GOT3 (cell line): ENCODE measurements at regions not wholly inside any gene's neighbourhood (a gene's known extent, or its start where the extent isn't known, plus 50 kb on each side); places are given as distances from the start of the nearest gene placed in this dataset.
A peak's percentile ranks its signal among the peaks of the same experiment; 100 is the strongest.

Source experiments
- DNase-seq: peaks from one replicate; lab custom pipeline; 2025; ENCODE audit warnings: mixed read lengths; lab: John Stamatoyannopoulos, UW

DNA sequence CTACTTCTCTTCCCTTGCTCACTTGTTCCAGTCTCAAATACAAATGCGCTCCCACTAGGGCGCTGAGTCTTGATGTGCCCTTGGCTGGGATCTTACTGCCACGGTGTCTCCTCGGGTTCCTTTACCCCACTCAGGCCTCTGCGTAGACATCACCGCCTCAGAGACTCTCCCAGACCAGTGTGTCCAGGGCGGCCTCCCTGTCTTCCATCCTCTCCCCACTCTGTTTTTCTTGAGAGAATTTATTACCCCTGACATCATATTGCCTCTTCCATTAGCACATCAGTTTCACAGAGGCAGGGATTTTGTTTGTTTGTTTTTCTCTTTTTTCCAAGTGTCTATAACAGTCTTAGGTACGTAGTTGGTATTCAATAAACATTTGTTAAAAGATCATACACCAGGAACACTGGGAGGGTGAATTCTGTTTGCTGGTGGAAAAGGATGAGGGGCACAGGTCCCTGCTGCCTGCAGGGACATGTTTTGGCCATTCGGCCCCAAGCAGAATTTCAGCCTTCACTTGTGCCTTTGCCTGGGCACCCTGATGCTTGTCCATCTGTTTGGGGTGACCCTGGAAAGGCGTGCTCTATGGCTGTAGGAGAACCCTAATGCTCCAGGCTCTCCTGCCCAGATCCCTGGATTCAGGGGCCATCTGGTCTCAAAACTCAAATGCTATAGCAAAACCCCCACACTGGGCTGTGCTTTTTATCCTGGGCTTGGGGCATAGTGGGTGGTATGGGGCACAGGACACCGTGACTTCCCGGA lies 55.0 kb downstream of the RPL37A start:
- DNase-seq: no peak

DNA sequence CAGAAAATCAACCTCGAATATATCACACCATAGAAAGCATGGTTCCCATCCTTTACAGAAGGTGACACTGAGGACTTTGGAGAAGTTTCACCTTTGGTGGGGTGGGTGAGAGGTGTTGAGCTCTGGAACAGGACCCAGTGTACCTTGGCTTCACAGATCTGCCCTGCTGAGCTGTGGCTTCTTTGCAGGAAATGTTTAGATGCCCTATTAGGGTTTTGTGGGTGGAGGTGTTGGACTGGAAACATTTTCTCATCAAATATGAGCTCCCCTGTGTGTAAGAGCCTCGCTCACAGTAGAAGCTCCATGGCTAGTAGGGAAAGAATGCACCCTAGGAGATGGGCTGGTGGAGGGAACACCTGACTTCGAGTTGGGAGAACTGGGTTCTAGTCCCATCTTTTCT lies 55.6 kb downstream of the RPL37A start:
- DNase-seq: no peak

DNA sequence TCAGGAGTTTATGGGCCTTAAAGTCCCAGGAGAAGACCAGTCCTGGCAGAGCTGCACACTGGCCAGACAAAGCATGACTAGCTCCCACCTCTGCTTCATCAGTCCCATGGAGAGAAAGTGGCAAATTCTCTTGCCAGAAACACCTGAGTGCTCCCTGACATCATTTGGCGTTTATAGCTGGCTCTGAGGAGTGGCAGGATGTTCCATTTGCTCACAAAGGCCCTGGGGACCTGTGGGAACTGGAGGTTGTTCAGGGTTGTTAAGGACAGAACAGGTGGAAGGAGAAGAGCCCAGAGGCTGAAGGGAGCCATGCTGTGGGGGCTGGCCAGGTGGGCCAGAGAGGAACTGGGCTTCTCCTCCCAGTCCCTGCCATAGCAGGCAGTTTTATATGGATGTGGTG lies 56.1 kb downstream of the RPL37A start:
- no peak for DNase-seq

DNA sequence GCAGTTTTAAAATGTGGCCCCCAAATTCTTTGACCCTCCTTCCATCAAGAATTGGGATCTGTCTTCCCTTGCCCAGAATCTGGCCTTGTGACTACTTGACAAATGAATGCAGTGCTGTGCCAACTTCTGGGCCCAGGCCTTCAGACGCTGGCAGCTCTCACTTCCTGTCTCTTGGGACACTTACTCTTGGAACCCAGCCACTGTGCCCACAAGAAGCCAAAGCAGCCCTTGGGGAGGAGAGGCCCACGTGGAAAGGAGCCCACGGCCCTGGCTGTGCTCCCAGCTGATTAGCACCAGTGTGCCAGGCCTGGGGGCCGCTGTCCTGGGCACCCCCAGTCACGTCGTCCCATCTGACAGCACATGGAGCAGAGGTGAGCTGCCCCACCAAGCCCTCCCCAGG lies 56.6 kb downstream of the RPL37A start:
- DNase-seq: no peak

DNA sequence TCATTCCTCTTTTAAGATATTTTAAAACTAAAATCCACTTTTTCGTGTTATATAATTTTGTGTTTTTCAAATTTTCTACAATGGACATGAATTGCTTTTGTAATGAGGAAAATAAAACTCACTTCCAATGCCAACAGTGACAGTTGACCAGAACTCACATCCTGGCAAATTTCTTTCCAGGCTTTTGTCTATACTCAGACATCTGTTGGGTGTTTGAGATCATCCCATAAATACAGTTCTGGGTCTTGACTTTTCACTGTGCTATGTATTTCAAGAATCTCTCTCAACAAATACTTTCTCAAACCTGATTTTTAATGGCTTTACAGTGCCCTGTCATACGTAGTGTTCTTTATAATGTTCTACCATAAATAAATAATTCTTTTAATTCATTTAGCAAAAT lies 57.6 kb downstream of the RPL37A start:
- DNase-seq: no peak

DNA sequence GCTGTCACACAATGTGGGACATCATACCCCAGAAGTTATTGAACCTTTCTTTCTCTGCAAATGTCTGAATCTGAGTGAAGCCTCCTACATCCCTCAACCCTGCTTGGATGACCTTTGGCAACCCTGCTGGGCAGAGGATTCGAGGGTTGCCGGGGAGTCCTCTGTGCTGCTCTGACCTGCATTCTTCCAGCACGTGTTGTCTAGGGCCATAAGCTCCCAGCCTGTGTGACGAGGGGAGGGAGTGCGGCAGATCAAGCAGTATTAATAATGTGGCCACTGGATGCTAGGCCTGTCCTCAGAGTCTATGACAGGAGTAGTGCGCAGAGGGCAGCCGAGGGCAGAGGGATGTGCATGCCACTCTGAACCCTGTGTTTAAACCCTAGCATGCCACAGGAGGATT lies 58.8 kb downstream of the RPL37A start:
- DNase-seq: no peak

DNA sequence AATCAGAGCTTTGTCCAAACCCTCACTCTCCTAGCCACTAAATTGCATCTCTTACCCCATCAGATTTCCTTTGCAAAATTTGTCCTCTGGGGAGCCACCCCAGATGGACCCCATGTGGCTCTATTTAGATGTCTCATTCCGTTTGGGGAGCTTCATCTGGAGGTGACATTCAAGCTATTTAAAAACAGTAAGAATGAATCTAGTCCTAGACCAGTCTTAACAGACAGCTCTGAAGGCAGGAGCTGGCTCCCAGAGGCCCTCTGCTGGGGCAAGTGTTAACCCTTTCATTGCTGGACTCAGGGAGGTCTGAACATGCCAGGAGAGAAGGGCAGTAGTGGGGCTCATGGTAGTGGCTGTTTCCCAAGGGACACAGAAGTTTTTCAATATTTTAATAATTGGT lies 59.2 kb downstream of the RPL37A start:
- no peak for DNase-seq

DNA sequence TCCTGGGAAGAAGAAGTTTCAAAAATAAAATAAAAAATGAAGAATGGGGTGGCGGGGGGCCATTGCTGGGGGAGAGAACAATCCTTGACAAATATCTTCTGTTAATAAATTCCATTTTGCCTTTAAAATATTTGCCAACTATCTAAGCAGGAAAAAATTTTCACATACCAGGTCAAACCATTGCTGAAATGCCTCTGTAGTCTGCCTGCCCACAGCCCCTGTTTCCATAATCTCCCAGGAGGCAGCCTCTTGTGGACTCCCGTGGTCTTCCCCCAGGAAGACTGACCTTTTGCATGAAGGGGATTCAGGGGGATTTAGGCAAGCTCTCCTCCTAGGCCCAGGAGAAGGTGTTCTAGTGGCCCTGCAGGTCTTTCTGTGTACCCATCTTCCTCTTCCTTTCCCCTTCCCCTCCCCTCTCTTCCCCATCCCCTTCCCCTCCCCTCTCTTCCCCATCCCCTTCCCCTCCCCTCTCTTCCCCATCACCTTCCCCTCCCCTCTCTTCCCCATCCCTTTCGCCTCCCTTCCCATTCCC lies 61.0 kb downstream of the RPL37A start:
- DNase-seq: no peak

DNA sequence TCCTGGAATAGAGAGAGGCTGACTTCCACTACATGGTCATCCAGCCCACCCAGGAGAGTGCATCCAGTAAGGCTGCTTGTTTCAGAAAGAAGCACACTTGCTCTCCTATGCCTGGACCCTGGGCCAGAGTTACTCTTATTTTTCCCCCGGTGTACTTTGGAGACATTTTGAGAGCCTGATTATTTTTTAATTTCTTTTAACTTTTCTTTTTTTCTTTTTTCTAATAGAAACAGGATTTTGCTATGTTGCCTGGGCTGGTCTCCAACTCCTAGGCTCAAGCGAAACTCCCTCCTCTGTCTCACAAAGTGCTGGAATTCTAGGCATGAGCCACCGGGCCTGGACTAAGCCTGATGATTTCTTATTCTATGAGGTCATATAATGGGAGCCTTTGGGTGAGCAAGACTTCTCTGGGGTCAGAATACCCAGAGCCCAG lies 62.2 kb downstream of the RPL37A start:
- DNase-seq: no peak

DNA sequence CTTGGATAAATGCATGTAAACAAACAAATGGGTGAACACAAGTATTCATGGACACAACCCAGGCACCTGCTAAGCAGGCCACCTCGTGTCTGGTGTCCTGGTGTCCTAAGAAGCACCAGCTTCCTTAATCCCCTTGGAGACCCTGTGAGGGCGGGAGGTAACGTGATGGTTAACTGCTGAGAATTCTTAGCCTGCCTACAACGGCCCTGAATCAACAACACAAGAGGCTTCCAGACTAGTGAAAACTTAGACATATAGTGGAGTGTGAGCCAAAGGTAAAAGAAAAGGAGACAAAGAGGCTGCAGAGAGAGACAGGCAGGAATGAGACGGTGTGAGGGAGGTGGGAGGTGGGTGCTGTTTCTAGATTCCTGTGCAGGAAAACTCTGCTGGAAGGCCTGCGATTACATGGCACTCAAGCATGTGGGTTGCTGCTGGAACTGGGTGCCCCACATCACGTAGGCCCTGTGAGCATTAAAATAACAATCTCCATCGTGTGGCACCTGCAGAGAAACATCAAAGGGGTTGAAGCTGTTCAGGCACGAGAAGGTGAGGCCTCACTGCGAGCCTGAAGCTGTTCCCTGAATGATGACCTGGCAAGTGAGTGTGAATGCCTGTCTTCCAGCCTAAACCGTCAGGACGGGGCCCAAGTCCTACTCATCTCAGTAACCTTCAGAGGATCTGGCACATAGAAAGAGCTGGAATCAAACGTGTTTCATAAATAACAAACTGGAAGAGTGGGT lies 64.2 kb downstream of the RPL37A start:
- DNase-seq: no peak

DNA sequence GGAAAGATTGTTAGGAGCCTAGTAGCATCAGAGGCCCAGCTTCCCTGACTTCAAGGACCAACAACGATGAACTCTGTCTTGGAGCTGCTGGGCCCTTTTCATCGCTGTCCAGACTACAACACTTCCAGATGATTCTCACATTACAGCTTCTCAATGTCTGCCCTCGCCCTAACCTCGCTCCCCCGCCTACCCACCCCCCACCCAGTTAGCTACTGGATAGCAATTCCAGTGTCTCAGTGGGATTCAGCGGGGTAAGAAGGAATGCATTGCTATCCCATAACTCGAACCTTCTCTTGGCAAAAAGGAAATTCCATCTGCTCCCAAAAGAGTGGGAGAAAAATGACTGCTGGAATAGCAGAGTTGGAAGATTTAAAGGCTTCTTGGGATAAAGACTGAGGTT lies 65.0 kb downstream of the RPL37A start:
- no peak for DNase-seq

DNA sequence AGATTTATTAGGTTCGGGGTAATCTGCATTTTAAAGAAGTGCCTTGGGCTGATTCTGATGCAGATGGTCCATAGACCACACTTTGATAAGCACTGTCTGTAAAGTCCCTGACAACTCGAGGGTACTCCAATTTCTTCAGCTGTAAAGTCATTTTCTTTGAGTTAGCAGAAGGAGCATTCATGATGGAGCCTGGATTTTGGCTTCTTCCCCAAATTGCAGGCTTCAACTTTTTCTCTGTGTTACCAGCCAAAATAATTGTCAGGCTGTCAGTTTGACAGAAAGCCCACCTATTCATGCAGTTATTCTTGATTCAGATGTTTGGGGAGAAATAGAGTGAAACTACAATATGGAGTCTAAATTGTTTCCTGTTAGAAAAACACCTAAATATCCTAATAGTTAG lies 66.0 kb downstream of the RPL37A start:
- no peak for DNase-seq

DNA sequence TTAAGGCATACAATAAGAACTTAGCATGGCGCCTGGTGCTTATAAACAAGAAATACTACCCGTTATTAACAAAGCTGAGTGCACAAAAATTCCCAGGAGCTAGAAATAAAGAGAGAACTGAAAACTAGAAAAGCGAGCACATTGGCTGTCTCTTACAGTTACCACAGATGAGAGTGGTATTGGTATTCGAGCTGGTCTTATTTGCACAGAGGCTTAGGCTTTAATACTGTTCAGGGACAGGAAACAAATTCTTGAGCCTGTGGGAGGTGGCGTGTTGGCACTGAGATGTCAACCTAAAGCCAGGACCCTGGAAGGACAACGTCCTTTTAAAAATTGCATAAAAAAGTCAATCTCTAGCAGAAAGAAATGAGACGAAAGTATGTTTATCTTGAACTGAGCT lies 67.3 kb upstream of the IGFBP2 start:
- DNase-seq: no peak

DNA sequence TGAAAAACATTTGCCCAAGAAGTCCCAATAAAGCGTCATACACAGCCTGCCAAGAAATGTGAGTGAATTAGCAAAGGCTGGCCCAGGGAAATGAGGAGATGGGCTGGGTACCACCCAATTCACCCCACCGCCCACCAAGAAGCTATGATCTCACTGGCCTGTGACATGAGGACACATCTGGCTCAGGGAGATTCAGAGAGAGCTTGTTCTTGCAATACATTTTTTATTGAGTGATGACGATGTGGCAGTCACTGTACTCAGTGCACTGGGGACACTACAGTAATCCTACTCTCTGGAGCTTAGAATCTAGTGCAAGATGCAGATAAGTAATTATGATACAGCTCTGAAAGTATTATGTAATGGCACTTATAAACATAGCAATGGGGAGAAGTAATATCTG lies 64.6 kb upstream of the IGFBP2 start:
- no peak for DNase-seq

DNA sequence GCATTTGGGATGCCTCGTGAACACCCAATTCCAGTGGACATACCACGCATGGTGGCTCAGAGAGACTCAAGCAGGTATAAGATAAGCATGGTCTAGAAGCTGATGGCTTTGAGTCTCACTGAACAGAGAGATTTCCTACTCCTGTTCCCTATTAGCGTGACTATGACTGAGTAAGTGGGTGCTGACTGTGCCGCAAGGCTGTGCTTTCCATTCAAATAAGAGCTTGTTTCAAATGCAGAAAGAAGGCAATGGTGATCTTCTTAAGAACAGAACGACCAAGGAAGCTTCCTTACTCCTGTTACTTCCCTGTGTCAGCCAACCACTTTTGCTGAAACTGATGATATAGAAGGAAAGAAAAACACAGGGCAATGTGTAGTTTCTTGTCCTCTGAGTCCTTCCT lies 63.5 kb upstream of the IGFBP2 start:
- DNase-seq: no peak

DNA sequence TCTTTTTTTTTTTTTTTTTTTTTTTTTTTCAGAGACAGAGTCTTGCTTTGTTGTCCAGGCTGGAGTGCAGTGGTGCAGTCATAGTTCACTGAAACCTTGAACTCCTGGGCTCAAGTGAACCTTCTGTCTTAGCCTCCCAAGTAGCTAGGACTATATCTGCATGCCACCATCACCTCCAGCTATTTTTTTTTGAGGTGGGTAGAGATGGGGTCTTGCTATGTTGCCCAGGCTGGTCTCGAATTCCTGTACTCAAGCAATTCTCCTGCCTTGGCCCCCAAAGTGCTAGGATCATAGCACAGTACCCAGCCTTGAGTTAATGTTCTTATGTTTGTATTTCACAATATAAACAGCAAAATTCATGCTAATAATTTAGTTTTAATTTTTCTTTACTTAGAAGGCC lies 62.9 kb upstream of the IGFBP2 start:
- DNase-seq: no peak

DNA sequence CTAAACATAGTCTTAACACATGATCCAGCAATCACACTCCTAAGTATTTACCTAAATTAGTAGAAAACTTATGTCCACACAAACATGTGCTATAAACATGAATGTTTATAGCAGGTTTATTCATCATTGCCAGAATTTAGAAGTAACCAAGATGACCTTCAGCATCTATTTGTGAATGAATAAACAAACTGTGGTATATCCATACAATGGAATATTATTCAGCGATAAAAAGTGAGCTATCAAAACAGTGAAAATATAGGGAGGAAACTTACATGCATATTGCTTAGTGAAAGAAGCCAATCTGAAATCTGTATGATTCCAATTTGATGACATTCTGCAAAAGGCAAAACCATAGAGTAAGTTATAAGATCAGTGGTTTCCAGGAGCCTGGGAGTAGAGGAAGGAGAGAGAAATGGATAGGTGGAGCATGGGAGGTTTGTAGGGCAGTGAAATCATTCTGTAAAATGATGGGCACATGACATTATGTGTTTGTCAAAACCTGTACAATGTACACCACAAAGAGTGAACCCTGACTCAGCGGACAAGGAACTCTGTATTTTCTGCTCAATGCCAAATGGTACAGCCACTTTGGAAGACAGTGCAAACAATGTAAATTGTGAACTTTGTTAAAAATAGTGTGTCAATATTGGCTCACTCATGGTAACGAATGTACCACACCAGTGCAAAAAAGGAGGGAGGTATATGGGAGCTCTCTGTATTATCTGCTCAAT lies 61.9 kb upstream of the IGFBP2 start:
- DNase-seq: no peak

DNA sequence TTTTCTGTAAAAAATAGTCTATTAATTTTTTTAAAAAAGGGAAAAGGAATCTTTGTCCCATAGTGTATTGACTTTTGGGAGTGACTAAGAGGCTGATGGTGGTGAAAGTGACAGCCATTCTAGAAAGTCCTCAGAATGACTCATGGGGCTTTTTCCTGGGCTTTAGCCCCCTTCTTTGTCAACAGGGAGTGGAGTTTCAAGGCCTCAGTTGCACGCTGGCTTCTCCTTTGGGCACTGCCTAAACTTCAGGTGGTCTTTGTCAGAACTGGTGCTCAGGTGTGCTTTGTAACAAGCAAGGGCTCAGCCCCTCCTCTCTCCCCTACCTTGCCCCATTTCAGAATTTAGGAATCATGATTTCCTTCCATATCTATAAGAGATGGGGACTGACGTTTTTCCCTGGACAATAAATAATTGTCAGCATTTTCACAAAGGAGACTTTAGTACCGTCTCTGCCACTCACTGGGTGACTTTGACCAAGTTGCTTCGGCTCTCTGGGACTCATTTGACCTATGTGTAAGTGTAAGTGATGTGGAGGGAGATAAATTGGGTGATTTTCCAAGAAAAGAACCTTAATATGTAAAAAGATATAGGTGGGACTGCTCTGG lies 61.2 kb upstream of the IGFBP2 start:
- DNase-seq: no peak

DNA sequence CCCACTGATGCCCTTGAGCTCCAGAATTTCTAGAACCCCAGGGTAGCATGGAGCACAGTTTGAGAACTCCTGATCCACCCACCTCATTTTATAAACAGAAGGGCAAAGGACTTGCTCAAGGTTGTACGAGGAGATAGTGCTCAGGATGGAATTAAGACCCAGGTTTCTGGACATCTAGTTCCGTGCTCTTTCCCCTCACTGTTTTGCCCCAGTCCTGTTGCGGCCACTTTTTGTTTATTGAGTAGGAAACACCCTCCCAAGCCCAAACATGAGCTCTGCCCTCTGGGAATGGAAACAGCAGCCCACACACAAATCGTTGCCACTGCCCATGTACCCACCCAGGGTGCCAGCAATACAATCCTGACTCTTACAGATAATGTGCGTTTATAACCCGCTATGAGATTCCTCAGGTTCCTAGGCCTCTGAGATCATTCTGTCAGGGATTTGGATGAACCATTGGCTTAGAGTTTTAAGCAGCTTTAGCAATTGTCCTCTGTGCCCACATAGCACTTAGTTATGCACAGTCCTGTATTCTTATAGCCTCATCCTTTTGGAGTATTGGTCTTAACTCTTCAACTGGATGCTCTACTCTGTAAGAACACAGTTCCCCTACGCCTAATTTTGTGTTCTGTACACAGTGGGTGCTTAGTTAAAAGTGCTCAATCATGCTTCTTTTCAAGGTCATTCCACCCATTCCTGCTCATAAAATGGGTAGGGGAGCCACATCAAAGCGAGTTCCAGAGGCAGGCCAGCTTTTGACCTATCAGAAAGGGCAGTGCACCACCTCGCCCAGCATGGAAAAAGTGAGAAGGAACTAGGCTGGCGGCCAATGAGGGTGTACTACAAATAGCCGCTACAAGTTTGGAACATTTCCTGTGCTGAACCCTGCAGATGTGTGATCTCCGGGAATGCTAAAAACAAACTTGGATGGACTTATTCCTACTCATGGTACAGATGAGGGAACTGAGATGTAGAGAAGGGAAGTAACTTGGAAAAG lies 60.3 kb upstream of the IGFBP2 start:
- no peak for DNase-seq

DNA sequence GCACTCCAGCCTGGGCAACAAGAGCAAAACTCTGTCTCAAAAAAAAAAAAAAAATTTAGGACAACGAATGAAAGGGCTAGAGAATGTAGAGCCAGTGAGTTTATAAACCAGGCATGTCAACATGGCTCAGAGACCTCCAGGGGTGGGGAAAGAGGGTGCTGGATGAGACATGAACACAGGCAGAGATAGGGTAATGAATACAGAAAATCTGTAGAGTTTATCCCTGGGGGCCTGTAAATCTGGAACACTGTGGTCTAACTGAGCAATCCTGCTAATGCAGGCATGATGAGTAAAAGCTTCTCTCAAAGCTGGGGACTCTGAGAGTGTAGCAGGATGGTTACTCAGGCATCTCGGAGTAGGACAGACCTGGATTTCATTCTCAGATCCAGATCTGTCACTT lies 59.2 kb upstream of the IGFBP2 start:
- peak; percentile 34 for DNase-seq

DNA sequence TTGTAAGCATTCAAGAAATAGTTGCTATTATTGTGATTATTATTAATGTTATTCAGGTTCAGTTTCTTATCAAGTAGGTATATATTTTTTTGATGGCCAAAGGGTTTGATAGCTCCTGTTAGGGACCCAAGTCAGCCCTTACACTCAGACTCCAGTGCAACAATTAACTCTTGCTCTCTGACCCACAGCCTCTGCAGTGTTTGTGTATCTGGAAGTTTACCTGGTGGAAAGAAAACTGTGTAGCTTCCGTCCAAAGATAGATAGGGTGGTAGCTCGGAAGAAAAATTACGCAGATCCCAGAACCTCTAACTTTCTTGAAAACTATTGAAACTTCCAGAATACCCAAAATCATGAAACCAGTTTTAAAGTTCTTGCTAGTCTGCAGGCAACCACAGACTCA lies 58.6 kb upstream of the IGFBP2 start:
- no peak for DNase-seq
